HFFc6 (cell line): ENCODE measurements at regions not wholly inside any gene's neighbourhood (a gene's known extent, or its start where the extent isn't known, plus 50 kb on each side); places are given as distances from the start of the nearest gene placed in this dataset.

Experiments used
- DNase-seq: peaks from one replicate; pipeline ENCODE4 v3.0.0-alpha.2; 2018
- H3K27ac Mint-ChIP-seq: 2 replicates; pipeline ENCODE4 v1.8.0; 2020; ENCODE audit warnings: mild to moderate bottlenecking, mixed read lengths
- H3K27me3 Mint-ChIP-seq: 2 replicates; pipeline ENCODE4 v1.8.0; 2021; ENCODE audit warnings: mild to moderate bottlenecking, moderate library complexity, mixed read lengths; ENCODE audit not compliant: insufficient read depth
- H3K36me3 Mint-ChIP-seq: 2 replicates; pipeline ENCODE4 v1.8.0; 2021; ENCODE audit warnings: low read depth, mixed read lengths
- H3K4me1 Mint-ChIP-seq: 2 replicates; pipeline ENCODE4 v1.8.0; 2020; ENCODE audit warnings: low read depth, mixed read lengths
- H3K4me3 Mint-ChIP-seq: 2 replicates; pipeline ENCODE4 v1.8.0; 2020; ENCODE audit warnings: mild to moderate bottlenecking, moderate library complexity, mixed read lengths
- H3K9me3 Mint-ChIP-seq: 2 replicates; pipeline ENCODE4 v1.8.0; 2020; ENCODE audit warnings: mild to moderate bottlenecking, mixed read lengths
- CTCF ChIP-seq: fragments of 200-600 bp; sonication (generic); IDR thresholded peaks from 2 replicates; pipeline ENCODE4 v1.5.0; 2021; ENCODE audit warnings: antibody characterized with exemption, mild to moderate bottlenecking

- H3K27ac Mint-ChIP-seq = no peak overlapping the region
- no peaks in the 10 kb centered on the region for H3K36me3 Mint-ChIP-seq
- H3K4me3 Mint-ChIP-seq = no peak overlapping the region
- H3K9me3 Mint-ChIP-seq = peaks cover 4% of the 10 kb centered on the region; the same call in 1 of the 2 replicates
- H3K4me1 Mint-ChIP-seq = no peaks in the 10 kb centered on the region
- no peak for DNase-seq
- H3K27me3 Mint-ChIP-seq = peaks cover 2% of the 10 kb centered on the region; the same call in 1 of the 2 replicates
- no peak for TF ChIP-seq CTCF
Measured at GRCh38 chr12:66799551-66799950, 120.7 kb upstream of the GRIP1 start.

- H3K4me3 Mint-ChIP-seq = no peak overlapping the region
- no peak for TF ChIP-seq CTCF
Measured at GRCh38 chr12:66800046-66800445, 121.2 kb upstream of the GRIP1 start.

GRCh38 chr12:66803930-66804329 is 125.1 kb upstream of the GRIP1 start:
- no peaks in the 10 kb centered on the region for H3K36me3 Mint-ChIP-seq
- peaks cover 10% of the 10 kb centered on the region for H3K9me3 Mint-ChIP-seq
- peaks cover 2% of the 10 kb centered on the region; the same call in 1 of the 2 replicates for H3K27me3 Mint-ChIP-seq
- no peaks in the 10 kb centered on the region for H3K4me1 Mint-ChIP-seq
- no peak overlapping the region for H3K4me3 Mint-ChIP-seq
- DNase-seq = no peak
- H3K27ac Mint-ChIP-seq = no peak overlapping the region
- no peak for TF ChIP-seq CTCF

More at GRCh38 chr12:66800046-66800445, 121.2 kb upstream of the GRIP1 start:
- no peak overlapping the region for H3K27ac Mint-ChIP-seq
- H3K9me3 Mint-ChIP-seq = peaks cover 4% of the 10 kb centered on the region; the same call in 1 of the 2 replicates
- peaks cover 2% of the 10 kb centered on the region; the same call in 1 of the 2 replicates for H3K27me3 Mint-ChIP-seq
- DNase-seq = no peak
- H3K4me1 Mint-ChIP-seq = no peaks in the 10 kb centered on the region
- no peaks in the 10 kb centered on the region for H3K36me3 Mint-ChIP-seq

- Mint-ChIP-seq H3K27me3 (no peaks in the 10 kb centered on the region), H3K36me3 (no peaks in the 10 kb centered on the region), H3K27ac (no peak overlapping the region), H3K4me3 (no peak overlapping the region), H3K4me1 (no peaks in the 10 kb centered on the region), H3K9me3 (peaks cover 10% of the 10 kb centered on the region)
- TF ChIP-seq CTCF = no peak
- no peak for DNase-seq
Measured at GRCh38 chr12:66804563-66804974, 125.7 kb upstream of the GRIP1 start.

- Mint-ChIP-seq H3K9me3 (peaks cover 9% of the 10 kb centered on the region), H3K36me3 (no peaks in the 10 kb centered on the region), H3K27ac (no peak overlapping the region), H3K4me1 (no peaks in the 10 kb centered on the region), H3K4me3 (no peak overlapping the region), H3K27me3 (no peaks in the 10 kb centered on the region; the same call in 1 of the 2 replicates)
- no peak for DNase-seq
- no peak for TF ChIP-seq CTCF
Measured at GRCh38 chr12:66808606-66809005, 129.7 kb upstream of the GRIP1 start.
